Ishikawa (cell line): ENCODE measurements at regions not wholly inside any gene's neighbourhood (a gene's known extent, or its start where the extent isn't known, plus 50 kb on each side); places are given as distances from the start of the nearest gene placed in this dataset.

Source experiments
- CEBPB ChIP-seq: IDR thresholded peaks from 2 replicates; pipeline ENCODE4 v1.6.1; 2012
- CREB1 ChIP-seq: IDR thresholded peaks from 2 replicates; pipeline ENCODE4 v1.6.1; 2012; ENCODE audit warnings: low read depth
- EGR1 ChIP-seq: IDR thresholded peaks from 2 replicates; pipeline ENCODE4 v1.6.1; 2012
- EP300 ChIP-seq: IDR thresholded peaks from 2 replicates; pipeline ENCODE4 v1.6.1; 2012; ENCODE audit warnings: borderline replicate concordance
- FOXM1 ChIP-seq: IDR thresholded peaks from 2 replicates; pipeline ENCODE4 v1.6.1; 2012; ENCODE audit warnings: low read depth, borderline replicate concordance
- NFIC ChIP-seq: IDR thresholded peaks from 2 replicates; pipeline ENCODE4 v1.6.1; 2012
- RAD21 ChIP-seq: IDR thresholded peaks from 2 replicates; pipeline ENCODE4 v1.6.1; 2012; ENCODE audit warnings: low read depth
- TAF1 ChIP-seq: IDR thresholded peaks from 2 replicates; pipeline ENCODE4 v1.6.1; 2012; ENCODE audit warnings: low read depth, mild to moderate bottlenecking
- TCF12 ChIP-seq: IDR thresholded peaks from 2 replicates; pipeline ENCODE4 v1.6.1; 2012; ENCODE audit warnings: low read depth
- TEAD4 ChIP-seq: IDR thresholded peaks from 2 replicates; pipeline ENCODE4 v1.6.1; 2012
- YY1 ChIP-seq: IDR thresholded peaks from 2 replicates; pipeline ENCODE4 v1.6.1; 2012; ENCODE audit warnings: low read depth
- ZBTB7A ChIP-seq: IDR thresholded peaks from 2 replicates; pipeline ENCODE4 v1.6.1; 2012; ENCODE audit warnings: low read depth
- TF ChIP-seq, protein P1 (sequence below): IDR thresholded peaks from 2 replicates; pipeline ENCODE4 v1.6.1; 2012; ENCODE audit warnings: low read depth, mild to moderate bottlenecking
- TF ChIP-seq, protein P2 (sequence below): IDR thresholded peaks from 2 replicates; pipeline ENCODE4 v1.6.1; 2012
- TF ChIP-seq, protein P3 (sequence below): IDR thresholded peaks from 2 replicates; pipeline ENCODE4 v1.6.1; 2012

DNA sequence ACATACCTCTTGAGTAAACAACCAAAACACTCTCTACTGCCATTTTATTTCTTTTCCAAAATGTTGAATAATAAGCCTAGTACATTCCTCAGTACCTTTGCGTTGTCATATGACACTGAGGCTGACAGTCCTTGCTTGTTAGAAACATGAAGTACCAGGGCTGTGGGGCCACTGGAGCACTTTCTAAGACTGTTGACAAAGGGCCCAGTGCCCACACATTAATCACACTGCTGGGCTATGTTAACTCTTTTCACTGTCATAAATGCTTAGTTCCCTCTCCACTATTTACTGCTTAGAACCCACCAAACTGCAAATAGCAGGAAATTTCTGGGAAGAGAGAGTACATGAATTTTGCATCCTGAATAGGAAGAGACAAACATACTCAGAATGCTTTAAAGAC lies 57.1 kb downstream of the FAM47B start:
- TF ChIP-seq CREB1 = no peak
- no peak for TF ChIP-seq ZBTB7A
- TF ChIP-seq FOXM1 = no peak
- no peak for TF ChIP-seq EGR1
- no peak for TF ChIP-seq TCF12
- no peak for TF ChIP-seq RAD21
- TF ChIP-seq EP300 = no peak
- no peak for TF ChIP-seq NFIC
- TF ChIP-seq, protein P1, sequence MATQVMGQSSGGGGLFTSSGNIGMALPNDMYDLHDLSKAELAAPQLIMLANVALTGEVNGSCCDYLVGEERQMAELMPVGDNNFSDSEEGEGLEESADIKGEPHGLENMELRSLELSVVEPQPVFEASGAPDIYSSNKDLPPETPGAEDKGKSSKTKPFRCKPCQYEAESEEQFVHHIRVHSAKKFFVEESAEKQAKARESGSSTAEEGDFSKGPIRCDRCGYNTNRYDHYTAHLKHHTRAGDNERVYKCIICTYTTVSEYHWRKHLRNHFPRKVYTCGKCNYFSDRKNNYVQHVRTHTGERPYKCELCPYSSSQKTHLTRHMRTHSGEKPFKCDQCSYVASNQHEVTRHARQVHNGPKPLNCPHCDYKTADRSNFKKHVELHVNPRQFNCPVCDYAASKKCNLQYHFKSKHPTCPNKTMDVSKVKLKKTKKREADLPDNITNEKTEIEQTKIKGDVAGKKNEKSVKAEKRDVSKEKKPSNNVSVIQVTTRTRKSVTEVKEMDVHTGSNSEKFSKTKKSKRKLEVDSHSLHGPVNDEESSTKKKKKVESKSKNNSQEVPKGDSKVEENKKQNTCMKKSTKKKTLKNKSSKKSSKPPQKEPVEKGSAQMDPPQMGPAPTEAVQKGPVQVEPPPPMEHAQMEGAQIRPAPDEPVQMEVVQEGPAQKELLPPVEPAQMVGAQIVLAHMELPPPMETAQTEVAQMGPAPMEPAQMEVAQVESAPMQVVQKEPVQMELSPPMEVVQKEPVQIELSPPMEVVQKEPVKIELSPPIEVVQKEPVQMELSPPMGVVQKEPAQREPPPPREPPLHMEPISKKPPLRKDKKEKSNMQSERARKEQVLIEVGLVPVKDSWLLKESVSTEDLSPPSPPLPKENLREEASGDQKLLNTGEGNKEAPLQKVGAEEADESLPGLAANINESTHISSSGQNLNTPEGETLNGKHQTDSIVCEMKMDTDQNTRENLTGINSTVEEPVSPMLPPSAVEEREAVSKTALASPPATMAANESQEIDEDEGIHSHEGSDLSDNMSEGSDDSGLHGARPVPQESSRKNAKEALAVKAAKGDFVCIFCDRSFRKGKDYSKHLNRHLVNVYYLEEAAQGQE = no peak
- no peak for TF ChIP-seq TEAD4
- no peak for TF ChIP-seq TAF1

DNA sequence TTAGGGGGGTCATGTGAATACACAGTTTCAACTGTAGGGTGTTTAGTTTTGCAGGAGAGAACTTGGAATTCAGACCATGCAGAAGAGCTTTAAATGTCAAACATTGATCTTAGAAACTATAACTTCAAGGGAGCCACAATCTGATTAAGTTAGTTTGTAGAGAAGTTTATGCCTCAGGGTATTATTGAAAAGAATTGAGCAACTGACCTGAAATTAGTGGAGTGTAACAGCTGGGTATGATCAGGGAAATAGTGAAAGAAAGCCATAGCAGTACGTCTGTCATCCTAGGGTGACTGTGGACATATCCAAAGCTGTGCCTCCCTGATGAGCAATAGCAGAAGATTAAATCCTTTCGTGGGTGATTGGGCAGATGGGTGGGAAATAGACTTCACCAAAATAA lies 63.8 kb downstream of the FAM47B start:
- TF ChIP-seq ZBTB7A (no peak), FOXM1 (no peak), NFIC (no peak), EP300 (no peak), TAF1 (no peak), TCF12 (no peak)
- TF ChIP-seq, protein P1 = no peak

GRCh38 chrX:35015621-35016020 lies 73.0 kb downstream of the FAM47B start:
- TF ChIP-seq FOXM1 (no peak), CREB1 (no peak), EGR1 (no peak), EP300 (no peak), RAD21 (no peak), ZBTB7A (no peak), TCF12 (no peak), TEAD4 (no peak)
- TF ChIP-seq, protein P2, sequence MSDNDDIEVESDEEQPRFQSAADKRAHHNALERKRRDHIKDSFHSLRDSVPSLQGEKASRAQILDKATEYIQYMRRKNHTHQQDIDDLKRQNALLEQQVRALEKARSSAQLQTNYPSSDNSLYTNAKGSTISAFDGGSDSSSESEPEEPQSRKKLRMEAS = no peak
- TF ChIP-seq, protein P3, sequence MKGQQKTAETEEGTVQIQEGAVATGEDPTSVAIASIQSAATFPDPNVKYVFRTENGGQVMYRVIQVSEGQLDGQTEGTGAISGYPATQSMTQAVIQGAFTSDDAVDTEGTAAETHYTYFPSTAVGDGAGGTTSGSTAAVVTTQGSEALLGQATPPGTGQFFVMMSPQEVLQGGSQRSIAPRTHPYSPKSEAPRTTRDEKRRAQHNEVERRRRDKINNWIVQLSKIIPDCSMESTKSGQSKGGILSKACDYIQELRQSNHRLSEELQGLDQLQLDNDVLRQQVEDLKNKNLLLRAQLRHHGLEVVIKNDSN = no peak

GRCh38 chrX:35016051-35016450 lies 73.5 kb downstream of the FAM47B start:
- TF ChIP-seq TAF1 = no peak

DNA sequence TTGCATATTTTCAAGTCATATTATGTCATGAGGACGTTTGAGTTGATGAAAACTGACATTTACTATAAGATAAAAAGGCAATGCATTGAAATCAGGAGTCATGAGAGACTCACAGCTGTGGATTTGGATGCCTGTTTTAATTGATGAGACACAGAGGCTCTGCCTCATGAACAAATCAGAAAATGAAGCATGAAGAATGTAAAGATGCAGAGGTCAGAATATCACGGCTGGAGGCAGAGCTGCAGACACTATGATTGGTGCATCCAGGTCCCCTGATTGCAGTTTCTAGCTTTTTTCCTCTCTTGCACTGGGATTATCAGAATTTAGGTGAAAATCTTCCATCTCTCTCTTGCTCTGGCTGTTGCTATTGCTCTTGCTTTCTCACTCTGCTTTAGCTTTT lies 74.7 kb downstream of the FAM47B start:
- TF ChIP-seq YY1 = no peak
- TF ChIP-seq RAD21 = no peak
- no peak for TF ChIP-seq TEAD4
- TF ChIP-seq CREB1 = no peak
- TF ChIP-seq CEBPB = no peak
- no peak for TF ChIP-seq TCF12
- TF ChIP-seq TAF1 = no peak

- TF ChIP-seq CREB1 (no peak), TAF1 (no peak), ZBTB7A (no peak), EGR1 (no peak), EP300 (no peak), FOXM1 (no peak), TEAD4 (no peak), TCF12 (no peak), CEBPB (no peak), RAD21 (no peak), YY1 (no peak), NFIC (no peak)
- TF ChIP-seq, protein P3 = no peak
- TF ChIP-seq, protein P1 = no peak
- TF ChIP-seq, protein P2 = no peak
These were observed 81.1 kb downstream of the FAM47B start for GRCh38 chrX:35023683-35024082.
